Peyer's patch (tissue), 4 donors: ENCODE measurements at regions not wholly inside any gene's neighbourhood (a gene's known extent, or its start where the extent isn't known, plus 50 kb on each side); places are given as distances from the start of the nearest gene placed in this dataset.

ENCODE experiments used
- DNase-seq, 3 donors: peaks; one replicate each; pipeline ENCODE4 v3.0.0-alpha.2; 2017 to 2019
- H3K27ac ChIP-seq, 4 donors: fragments of 200-600 bp; sonication (generic); one replicate each; pipeline ENCODE4 v1.5.1; 2016 to 2019
- H3K27me3 ChIP-seq, 2 donors: fragments of 200-600 bp; sonication (generic); one replicate each; pipeline ENCODE4 v1.5.1; 2019
- H3K36me3 ChIP-seq, 3 donors: fragments of 200-600 bp; sonication (generic); one replicate each; pipeline ENCODE4 v1.5.1; 2016 to 2019
- H3K4me1 ChIP-seq, 4 donors: fragments of 200-600 bp; sonication (generic); one replicate each; pipeline ENCODE4 v1.5.1; 2016 to 2019
- H3K4me3 ChIP-seq, 4 donors: fragments of 200-600 bp; sonication (generic); 1 replicate in 3 of 4; 2 replicates in 1 of 4; pipeline ENCODE4 v1.5.1; 2016 to 2019; ENCODE audit warnings: mild to moderate bottlenecking in 1 of 4
- H3K9me3 ChIP-seq, 4 donors: fragments of 200-600 bp; sonication (generic); one replicate each; pipeline ENCODE4 v1.5.1; 2016 to 2019; ENCODE audit warnings: mild to moderate bottlenecking in 1 of 4
- POLR2A ChIP-seq, 2 donors: fragments of 450-650 bp; IDR thresholded peaks; one replicate each; pipeline ENCODE4 v1.5.1; 2017; ENCODE audit warnings: antibody characterized with exemption in 2 of 2, mild to moderate bottlenecking in 2 of 2, moderate library complexity in 2 of 2
- TF ChIP-seq, protein P1 (sequence below), 6 experiments: fragments of 450-650 bp in 4 of 6; fragments of 200-600 bp in 2 of 6; sonication (generic) in 1 of 6; IDR thresholded peaks; one replicate each; pipeline ENCODE4 v1.5.1; 2017 to 2019; ENCODE audit warnings: antibody characterized with exemption in 6 of 6, mild to moderate bottlenecking in 3 of 6, moderate library complexity in 1 of 6

DNA sequence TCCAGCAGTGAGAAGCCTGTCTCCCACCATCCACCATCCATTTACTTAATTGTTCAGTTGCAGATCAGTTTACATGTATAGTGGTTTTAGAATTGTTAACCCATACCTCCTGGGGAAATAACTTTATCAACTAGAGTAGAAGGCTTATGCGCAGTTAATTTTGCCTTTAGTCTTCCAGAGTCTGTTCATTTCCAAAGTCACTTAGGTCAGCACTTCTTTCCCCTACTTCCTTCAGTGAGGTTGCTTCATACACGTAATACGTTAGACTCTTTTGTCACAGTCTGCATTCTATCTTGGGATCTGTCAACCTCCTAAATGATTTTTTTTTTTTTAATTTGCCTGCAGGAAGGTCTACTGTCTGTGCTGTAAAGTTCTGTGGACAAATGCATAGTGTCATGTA lies 495.6 kb upstream of the ISX start:
- Histone ChIP-seq H3K27ac (no peak overlapping the region), H3K36me3 (no peaks in the 10 kb centered on the region), H3K9me3 (no peaks in the 10 kb centered on the region), H3K27me3 (no peaks in the 10 kb centered on the region), H3K4me3 (no peak overlapping the region), H3K4me1 (no peaks in the 10 kb centered on the region)
- DNase-seq, result no peak
- TF ChIP-seq, protein P1, sequence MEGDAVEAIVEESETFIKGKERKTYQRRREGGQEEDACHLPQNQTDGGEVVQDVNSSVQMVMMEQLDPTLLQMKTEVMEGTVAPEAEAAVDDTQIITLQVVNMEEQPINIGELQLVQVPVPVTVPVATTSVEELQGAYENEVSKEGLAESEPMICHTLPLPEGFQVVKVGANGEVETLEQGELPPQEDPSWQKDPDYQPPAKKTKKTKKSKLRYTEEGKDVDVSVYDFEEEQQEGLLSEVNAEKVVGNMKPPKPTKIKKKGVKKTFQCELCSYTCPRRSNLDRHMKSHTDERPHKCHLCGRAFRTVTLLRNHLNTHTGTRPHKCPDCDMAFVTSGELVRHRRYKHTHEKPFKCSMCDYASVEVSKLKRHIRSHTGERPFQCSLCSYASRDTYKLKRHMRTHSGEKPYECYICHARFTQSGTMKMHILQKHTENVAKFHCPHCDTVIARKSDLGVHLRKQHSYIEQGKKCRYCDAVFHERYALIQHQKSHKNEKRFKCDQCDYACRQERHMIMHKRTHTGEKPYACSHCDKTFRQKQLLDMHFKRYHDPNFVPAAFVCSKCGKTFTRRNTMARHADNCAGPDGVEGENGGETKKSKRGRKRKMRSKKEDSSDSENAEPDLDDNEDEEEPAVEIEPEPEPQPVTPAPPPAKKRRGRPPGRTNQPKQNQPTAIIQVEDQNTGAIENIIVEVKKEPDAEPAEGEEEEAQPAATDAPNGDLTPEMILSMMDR (IDR thresholded peaks at IDR 0.05), result no peak

DNA sequence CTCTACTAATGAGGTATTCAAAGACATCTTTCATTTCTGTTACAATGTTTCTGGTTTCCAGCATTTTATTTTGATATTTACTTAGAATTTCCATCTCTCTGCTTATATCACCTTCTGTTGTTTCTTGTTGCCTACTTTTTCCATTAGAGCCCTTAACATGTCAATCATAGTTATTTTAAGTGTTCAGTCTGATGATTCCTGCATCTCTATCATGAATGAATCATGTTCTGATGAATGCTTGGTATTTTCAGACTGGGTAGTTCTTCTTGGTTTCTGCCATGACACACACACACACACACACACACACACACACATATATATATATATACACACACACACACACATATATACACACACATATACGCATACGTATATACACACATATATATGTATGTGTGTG lies 486.4 kb upstream of the ISX start:
- Histone ChIP-seq H3K4me1 (no peaks in the 10 kb centered on the region), H3K4me3 (no peak overlapping the region), H3K27ac (no peak overlapping the region), H3K36me3 (no peaks in the 10 kb centered on the region), H3K27me3 (no peaks in the 10 kb centered on the region), H3K9me3 (no peaks in the 10 kb centered on the region)
- TF ChIP-seq, protein P1 (IDR thresholded peaks at IDR 0.05), result no peak
- TF ChIP-seq POLR2A (IDR thresholded peaks at IDR 0.05), result no peak
- no peak for DNase-seq

DNA sequence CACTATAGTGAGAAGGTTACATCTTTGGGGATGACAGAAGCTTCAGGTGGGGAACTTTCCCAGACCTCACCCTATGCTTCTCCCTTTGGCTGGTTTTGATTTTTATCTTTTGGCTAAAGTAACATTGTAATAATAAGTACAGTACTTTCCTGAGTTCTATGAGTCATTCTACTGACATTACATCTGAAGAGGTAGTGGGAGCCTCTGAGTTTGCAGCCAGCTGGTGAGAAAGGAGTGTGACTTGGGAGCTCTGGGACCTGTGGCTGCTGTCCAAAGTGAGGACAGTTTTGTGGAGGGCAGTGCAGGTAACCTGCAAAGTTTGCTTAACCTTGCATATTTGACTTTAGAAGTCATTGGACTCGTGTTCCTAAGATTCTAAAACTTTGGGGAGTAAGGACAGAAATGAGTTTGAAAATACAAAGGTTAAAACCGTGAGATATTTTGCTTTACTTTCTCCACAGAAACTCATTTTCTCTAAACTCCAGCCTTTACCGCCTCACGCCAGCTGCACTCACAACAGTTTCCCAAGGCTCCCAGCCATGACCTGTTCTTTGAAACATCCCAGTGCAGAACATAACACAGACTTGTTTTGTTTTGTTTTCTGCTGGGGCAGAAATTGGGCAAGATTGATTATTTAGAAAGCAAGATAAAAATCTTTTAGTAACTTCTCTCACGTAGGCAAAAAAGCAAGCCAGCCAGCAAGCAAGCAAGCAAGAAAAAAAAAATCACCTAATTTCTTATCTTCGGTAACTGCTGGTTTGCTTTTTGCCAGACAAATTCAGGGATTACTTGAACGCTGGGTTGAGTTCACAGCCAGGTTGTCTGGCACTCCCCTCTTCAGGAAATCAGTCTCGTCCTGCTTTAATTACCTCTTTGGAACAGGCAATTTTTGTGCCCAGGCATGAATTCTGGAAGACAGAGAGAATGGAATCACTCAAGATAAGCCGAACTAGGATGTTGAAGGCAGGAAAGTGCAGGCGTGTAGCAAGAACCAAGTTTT lies 478.3 kb upstream of the ISX start:
- no peaks in the 10 kb centered on the region for H3K27me3 ChIP-seq
- no peaks in the 10 kb centered on the region for H3K36me3 ChIP-seq
- H3K4me1 ChIP-seq, result no peaks in the 10 kb centered on the region
- no peaks in the 10 kb centered on the region for H3K9me3 ChIP-seq
- no peak overlapping the region for H3K27ac ChIP-seq
- TF ChIP-seq, protein P1 (IDR thresholded peaks at IDR 0.05), result no peak
- TF ChIP-seq POLR2A (IDR thresholded peaks at IDR 0.05), result no peak
- H3K4me3 ChIP-seq, result no peak overlapping the region
- DNase-seq, result no peak

DNA sequence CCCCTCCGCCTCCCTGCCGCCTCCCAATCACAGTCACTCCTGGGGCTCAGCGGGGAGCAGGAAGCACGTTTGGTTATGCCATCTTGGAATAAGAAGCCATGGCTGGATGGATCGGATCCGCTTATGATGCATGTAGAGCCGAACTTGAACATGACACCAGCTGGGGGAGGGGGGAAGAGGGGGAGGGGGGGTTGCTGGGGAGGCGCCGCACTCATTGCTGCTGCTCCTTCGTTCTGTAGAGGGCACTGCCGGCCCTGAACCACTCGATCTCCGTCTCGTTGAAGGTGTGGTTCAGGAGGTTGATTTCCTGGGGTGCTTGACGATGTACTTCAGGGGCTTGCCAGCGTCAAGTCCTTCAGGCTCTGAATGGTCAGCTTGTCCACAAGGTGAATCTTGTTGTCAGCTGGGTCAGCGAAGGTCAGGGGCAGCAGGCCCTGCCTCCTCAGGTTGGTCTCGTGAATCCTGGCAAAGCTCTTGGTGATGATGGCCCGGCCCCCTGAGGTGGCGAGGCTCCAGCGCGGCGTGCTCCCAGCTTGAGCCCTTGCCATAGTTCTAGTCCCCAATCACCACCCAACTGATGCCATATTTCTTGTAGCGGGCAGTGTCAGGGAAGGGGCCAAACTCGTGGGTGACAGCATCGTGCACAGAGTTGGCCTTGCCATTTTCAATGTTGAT lies 476.9 kb upstream of the ISX start:
- TF ChIP-seq POLR2A (IDR thresholded peaks at IDR 0.05), result no peak
- TF ChIP-seq, protein P1 (IDR thresholded peaks at IDR 0.05), result no peak
- no peaks in the 10 kb centered on the region for H3K27me3 ChIP-seq
- H3K36me3 ChIP-seq, result no peaks in the 10 kb centered on the region
- H3K27ac ChIP-seq, result no peak overlapping the region
- no peaks in the 10 kb centered on the region for H3K9me3 ChIP-seq
- no peaks in the 10 kb centered on the region for H3K4me1 ChIP-seq
- H3K4me3 ChIP-seq, result no peak overlapping the region
- no peak for DNase-seq

DNA sequence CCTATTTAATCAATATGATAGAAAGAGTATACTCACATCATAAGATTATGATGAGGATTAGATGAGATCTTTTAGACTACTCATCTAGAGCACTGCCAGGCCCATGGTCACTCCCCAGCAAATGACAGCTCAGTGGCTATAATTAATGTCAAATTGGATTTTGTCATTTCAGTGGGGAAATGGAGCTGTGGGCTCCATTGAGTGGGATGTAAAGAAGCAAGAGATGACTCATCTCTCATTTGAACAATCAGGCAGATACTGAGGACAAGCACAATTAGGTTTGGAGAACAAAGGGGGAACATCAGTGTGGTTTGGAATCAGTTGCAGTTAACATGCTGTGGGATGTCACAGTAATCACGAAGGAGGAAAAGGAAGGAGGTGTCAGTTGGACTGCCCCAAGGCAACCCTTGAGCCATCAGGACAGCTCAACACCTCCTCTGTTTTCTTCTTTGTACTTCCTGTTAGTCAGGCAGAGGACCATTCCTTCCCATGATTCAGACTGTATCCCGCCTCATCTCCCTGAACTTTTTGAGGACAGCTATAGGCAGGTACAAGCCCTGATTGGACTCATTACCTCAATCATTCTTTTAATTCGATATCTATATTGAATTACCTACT lies 473.7 kb upstream of the ISX start:
- Histone ChIP-seq H3K4me3 (no peak overlapping the region), H3K27me3 (no peaks in the 10 kb centered on the region), H3K36me3 (no peaks in the 10 kb centered on the region), H3K9me3 (no peaks in the 10 kb centered on the region), H3K27ac (no peak overlapping the region), H3K4me1 (no peaks in the 10 kb centered on the region)
- no peak for DNase-seq
- TF ChIP-seq POLR2A (IDR thresholded peaks at IDR 0.05), result no peak
- TF ChIP-seq, protein P1 (IDR thresholded peaks at IDR 0.05), result no peak
